ENCODE measurements at regions not wholly inside any gene's neighbourhood (a gene's known extent, or its start where the extent isn't known, plus 50 kb on each side); places are given as distances from the start of the nearest gene placed in this dataset.

GRCh38 chr1:55378582-55378981 is 163.4 kb upstream of the USP24 start:
- no peak overlapping the region for H2BK20ac ChIP-seq (ENCODE audit: low read length)
- no peak for TF ChIP-seq FOSL1 (IDR thresholded peaks at IDR 0.05; ENCODE audit: insufficient read depth, low read depth, low read length)

More at GRCh38 chr1:55378582-55378981, 163.4 kb upstream of the USP24 start:
- Histone ChIP-seq H3K4me1 (replicated peaks in 1 of 4; ENCODE audit: control insufficient read depth in 3 of 4, insufficient read depth in 4 of 4, low read length in 3 of 4) (no peaks in the 10 kb centered on the region), H4K20me1 (replicated peaks in 1 of 2; ENCODE audit: control insufficient read depth in 1 of 2, insufficient read depth in 2 of 2, low read length in 2 of 2) (no peaks in the 10 kb centered on the region), H4K5ac (ENCODE audit: insufficient read length, low read depth, low read length) (no peak overlapping the region), H2AK5ac (ENCODE audit: low read depth, low read length) (no peak overlapping the region), H3K79me1 (ENCODE audit: low read depth, low read length) (no peaks in the 10 kb centered on the region), H2BK12ac (ENCODE audit: low read depth, low read length) (no peak overlapping the region), H3K23me2 (ENCODE audit: low read depth, low read length) (no peaks in the 10 kb centered on the region), H3K27me3 (replicated peaks in 1 of 4; ENCODE audit: control insufficient read depth in 3 of 4, extremely low read depth in 1 of 4, insufficient read depth in 3 of 4, low read length in 3 of 4) (no peaks in the 10 kb centered on the region), H3K4ac (replicated peaks; ENCODE audit: insufficient read length, low read depth, low read length) (no peak overlapping the region), H3K9me3 (ENCODE audit: insufficient read depth in 2 of 2, low read depth in 1 of 2, low read length in 1 of 2) (no peaks in the 10 kb centered on the region), H2BK15ac (ENCODE audit: low read length) (no peak overlapping the region), H3K56ac (replicated peaks; ENCODE audit: insufficient read length, low read depth, low read length) (no peak overlapping the region), H3K14ac (ENCODE audit: insufficient read length) (no peak overlapping the region), H3K4me3 (ENCODE audit: extremely low read depth in 1 of 4, insufficient read depth in 2 of 4, low read depth in 3 of 4, low read length in 4 of 4) (no peak overlapping the region), H4K91ac (replicated peaks; ENCODE audit: insufficient read length, low read length) (no peak overlapping the region), H3K23ac (ENCODE audit: insufficient read length) (no peak overlapping the region), H3K36me3 (ENCODE audit: control insufficient read depth in 2 of 4, insufficient read depth in 4 of 4, low read length in 3 of 4) (no peaks in the 10 kb centered on the region), H3K79me2 (ENCODE audit: control insufficient read depth in 1 of 2, insufficient read depth in 2 of 2, low read length in 2 of 2) (no peaks in the 10 kb centered on the region), H3K27ac (ENCODE audit: low read depth, low read length) (no peak overlapping the region), H3K9ac (replicated peaks in 1 of 4; ENCODE audit: extremely low read depth in 1 of 4, low read depth in 3 of 4, low read length in 3 of 4) (no peak overlapping the region), H4K8ac (ENCODE audit: extremely low read depth, insufficient read depth, low read length) (no peak overlapping the region), H2BK120ac (replicated peaks; ENCODE audit: low read depth, low read length) (no peak overlapping the region), H3K18ac (ENCODE audit: extremely low read depth, low read length) (no peak overlapping the region), H3K4me2 (ENCODE audit: insufficient read depth in 1 of 2, low read depth in 2 of 2, low read length in 2 of 2) (no peak overlapping the region), H2BK5ac (ENCODE audit: low read depth, low read length) (no peak overlapping the region), H2AFZ (ENCODE audit: low read length) (no peak overlapping the region)
- FAIRE-seq = peak; percentile 89
- WGBS, 2 experiments (ENCODE audit: extremely low coverage in 1 of 2, insufficient coverage in 1 of 2, insufficient read length in 1 of 2, insufficient replicate concordance in 2 of 2, low coverage in 1 of 2, low lambda C conversion rate in 2 of 2, missing lambda C conversion rate in 1 of 2) = 69% methylated on average over 10 of the region's 10 CpGs; no CpG with 5 or more reads in 1 of the 2 experiments
- POLR2A ChIA-PET (ENCODE audit: partially characterized antibody) = no interaction called here
- CTCF ChIA-PET (ENCODE audit: partially characterized antibody) = interaction anchor here (0.6 to 2.7 kb wide), 33 partner anchors 9 to 1375 kb away, joined by 3 to 13 read pairs (median 4); no protein-coding TSS in a partner anchor
- DNase-seq (ENCODE audit: low read depth in 1 of 2, low spot score in 2 of 2) = peak; percentile 27 to 84
